Gastrocnemius medialis (tissue), 4 donors: ENCODE measurements at regions not wholly inside any gene's neighbourhood (a gene's known extent, or its start where the extent isn't known, plus 50 kb on each side); places are given as distances from the start of the nearest gene placed in this dataset.

Experiments
- POLR2A ChIP-seq, 2 donors: fragments of 450-650 bp; IDR thresholded peaks; one replicate each; pipeline ENCODE4 v1.6.1; 2017; ENCODE audit warnings: antibody characterized with exemption in 2 of 2, mild to moderate bottlenecking in 2 of 2, moderate library complexity in 2 of 2
- TF ChIP-seq, protein P1 (sequence below), 5 experiments: fragments of 450-650 bp in 3 of 5; fragments of 200-600 bp in 2 of 5; sonication (generic) in 2 of 5; IDR thresholded peaks in 4 of 5; conservative IDR thresholded peaks in 1 of 5; 1 replicate in 4 of 5; 2 replicates in 1 of 5; pipeline ENCODE4 v1.5.1; 2016 to 2019; ENCODE audit warnings: antibody characterized with exemption in 5 of 5, mild to moderate bottlenecking in 3 of 5, moderate library complexity in 3 of 5

DNA sequence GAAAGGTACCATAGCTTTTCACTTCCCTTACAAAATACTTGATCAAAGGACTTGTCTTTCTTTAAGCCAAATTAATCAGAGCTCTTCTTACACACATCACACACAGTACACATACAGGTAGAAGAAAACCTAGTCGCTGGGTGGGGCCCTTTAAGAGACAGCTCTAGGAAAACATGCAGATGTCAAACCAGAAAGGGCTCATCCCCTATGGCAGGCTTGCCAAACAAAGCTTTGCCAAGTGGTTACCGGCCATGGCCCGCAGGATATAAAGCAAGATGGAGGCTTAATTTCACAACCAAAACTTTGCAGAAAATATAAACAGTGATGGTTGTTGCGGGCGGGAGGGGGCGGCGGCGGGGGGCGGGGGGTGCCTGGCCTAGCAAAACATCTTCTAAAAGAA, 2156.0 kb upstream of the PIK3C3 start:
- TF ChIP-seq, protein P1, sequence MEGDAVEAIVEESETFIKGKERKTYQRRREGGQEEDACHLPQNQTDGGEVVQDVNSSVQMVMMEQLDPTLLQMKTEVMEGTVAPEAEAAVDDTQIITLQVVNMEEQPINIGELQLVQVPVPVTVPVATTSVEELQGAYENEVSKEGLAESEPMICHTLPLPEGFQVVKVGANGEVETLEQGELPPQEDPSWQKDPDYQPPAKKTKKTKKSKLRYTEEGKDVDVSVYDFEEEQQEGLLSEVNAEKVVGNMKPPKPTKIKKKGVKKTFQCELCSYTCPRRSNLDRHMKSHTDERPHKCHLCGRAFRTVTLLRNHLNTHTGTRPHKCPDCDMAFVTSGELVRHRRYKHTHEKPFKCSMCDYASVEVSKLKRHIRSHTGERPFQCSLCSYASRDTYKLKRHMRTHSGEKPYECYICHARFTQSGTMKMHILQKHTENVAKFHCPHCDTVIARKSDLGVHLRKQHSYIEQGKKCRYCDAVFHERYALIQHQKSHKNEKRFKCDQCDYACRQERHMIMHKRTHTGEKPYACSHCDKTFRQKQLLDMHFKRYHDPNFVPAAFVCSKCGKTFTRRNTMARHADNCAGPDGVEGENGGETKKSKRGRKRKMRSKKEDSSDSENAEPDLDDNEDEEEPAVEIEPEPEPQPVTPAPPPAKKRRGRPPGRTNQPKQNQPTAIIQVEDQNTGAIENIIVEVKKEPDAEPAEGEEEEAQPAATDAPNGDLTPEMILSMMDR (IDR thresholded peaks at IDR 0.05 in 4 of 5, conservative IDR thresholded peaks at IDR 0.05 in 1 of 5), result no peak
- no peak for TF ChIP-seq POLR2A (IDR thresholded peaks at IDR 0.05)
